ENCODE measurements at regions not wholly inside any gene's neighbourhood (a gene's known extent, or its start where the extent isn't known, plus 50 kb on each side); places are given as distances from the start of the nearest gene placed in this dataset.

DNA sequence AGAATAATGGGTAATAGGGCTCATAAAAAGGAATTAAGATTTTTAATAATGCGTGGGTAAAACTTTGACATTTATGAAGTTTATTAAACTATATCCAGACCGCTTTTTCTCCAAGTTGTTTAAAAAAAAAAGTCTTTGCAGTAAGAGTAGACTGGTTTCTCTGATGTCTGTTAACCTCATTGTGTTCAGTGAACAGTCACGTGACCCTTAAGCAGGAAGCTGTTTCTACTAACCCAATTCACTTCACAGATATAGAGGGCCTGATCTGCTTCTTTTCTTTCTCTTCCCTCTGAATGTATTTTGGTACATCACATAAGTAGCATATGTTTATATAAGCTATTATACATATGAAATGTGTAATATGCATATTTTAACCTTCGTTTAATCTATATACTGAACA lies 1011.3 kb upstream of the CELF4 start:
- H3K36me3 Mint-ChIP-seq (ENCODE audit: low read depth), result no peaks in the 10 kb centered on the region
- no peak overlapping the region for H3K4me3 ChIP-seq
- no peak overlapping the region for H2AFZ ChIP-seq
- no peaks in the 10 kb centered on the region; the same call in 1 of the 2 replicates for H3K4me1 ChIP-seq (ENCODE audit: insufficient read depth)
- no peak overlapping the region for H3K4me3 Mint-ChIP-seq
- H3K27me3 Mint-ChIP-seq (ENCODE audit: insufficient read depth, low read depth, poor library complexity), result no peaks in the 10 kb centered on the region
- no peaks in the 10 kb centered on the region for H3K36me3 ChIP-seq (ENCODE audit: insufficient read depth)
- no peaks in the 10 kb centered on the region for H3K9me3 Mint-ChIP-seq
- no peak overlapping the region for H3K27ac ChIP-seq (ENCODE audit: low read depth)
- TF ChIP-seq, protein P1, sequence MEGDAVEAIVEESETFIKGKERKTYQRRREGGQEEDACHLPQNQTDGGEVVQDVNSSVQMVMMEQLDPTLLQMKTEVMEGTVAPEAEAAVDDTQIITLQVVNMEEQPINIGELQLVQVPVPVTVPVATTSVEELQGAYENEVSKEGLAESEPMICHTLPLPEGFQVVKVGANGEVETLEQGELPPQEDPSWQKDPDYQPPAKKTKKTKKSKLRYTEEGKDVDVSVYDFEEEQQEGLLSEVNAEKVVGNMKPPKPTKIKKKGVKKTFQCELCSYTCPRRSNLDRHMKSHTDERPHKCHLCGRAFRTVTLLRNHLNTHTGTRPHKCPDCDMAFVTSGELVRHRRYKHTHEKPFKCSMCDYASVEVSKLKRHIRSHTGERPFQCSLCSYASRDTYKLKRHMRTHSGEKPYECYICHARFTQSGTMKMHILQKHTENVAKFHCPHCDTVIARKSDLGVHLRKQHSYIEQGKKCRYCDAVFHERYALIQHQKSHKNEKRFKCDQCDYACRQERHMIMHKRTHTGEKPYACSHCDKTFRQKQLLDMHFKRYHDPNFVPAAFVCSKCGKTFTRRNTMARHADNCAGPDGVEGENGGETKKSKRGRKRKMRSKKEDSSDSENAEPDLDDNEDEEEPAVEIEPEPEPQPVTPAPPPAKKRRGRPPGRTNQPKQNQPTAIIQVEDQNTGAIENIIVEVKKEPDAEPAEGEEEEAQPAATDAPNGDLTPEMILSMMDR (conservative IDR thresholded peaks at IDR 0.05; ENCODE audit: low read depth in 2 of 2), result no peak
- TF ChIP-seq EZH2phosphoT487 (IDR thresholded peaks at IDR 0.05; ENCODE audit: unreplicated experiment) (no peak), ZNF114 (CRISPR knock-in tag; IDR thresholded peaks at IDR 0.05) (no peak), JUNB (IDR thresholded peaks at IDR 0.05; ENCODE audit: unreplicated experiment) (no peak), ZNF331 (CRISPR knock-in tag; IDR thresholded peaks at IDR 0.05; ENCODE audit: low read depth) (no peak), ZNF462 (CRISPR knock-in tag; IDR thresholded peaks at IDR 0.05) (no peak), POLR2AphosphoS5 (IDR thresholded peaks at IDR 0.05; ENCODE audit: low read depth) (no peak), STAT1 (IDR thresholded peaks at IDR 0.05; ENCODE audit: unreplicated experiment) (no peak), NANOG (IDR thresholded peaks at IDR 0.05; ENCODE audit: borderline replicate concordance) (no peak)
- TF ChIP-seq, protein P2, sequence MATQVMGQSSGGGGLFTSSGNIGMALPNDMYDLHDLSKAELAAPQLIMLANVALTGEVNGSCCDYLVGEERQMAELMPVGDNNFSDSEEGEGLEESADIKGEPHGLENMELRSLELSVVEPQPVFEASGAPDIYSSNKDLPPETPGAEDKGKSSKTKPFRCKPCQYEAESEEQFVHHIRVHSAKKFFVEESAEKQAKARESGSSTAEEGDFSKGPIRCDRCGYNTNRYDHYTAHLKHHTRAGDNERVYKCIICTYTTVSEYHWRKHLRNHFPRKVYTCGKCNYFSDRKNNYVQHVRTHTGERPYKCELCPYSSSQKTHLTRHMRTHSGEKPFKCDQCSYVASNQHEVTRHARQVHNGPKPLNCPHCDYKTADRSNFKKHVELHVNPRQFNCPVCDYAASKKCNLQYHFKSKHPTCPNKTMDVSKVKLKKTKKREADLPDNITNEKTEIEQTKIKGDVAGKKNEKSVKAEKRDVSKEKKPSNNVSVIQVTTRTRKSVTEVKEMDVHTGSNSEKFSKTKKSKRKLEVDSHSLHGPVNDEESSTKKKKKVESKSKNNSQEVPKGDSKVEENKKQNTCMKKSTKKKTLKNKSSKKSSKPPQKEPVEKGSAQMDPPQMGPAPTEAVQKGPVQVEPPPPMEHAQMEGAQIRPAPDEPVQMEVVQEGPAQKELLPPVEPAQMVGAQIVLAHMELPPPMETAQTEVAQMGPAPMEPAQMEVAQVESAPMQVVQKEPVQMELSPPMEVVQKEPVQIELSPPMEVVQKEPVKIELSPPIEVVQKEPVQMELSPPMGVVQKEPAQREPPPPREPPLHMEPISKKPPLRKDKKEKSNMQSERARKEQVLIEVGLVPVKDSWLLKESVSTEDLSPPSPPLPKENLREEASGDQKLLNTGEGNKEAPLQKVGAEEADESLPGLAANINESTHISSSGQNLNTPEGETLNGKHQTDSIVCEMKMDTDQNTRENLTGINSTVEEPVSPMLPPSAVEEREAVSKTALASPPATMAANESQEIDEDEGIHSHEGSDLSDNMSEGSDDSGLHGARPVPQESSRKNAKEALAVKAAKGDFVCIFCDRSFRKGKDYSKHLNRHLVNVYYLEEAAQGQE (IDR thresholded peaks at IDR 0.05; ENCODE audit: unreplicated experiment), result no peak
- no peaks in the 10 kb centered on the region for H3F3A ChIP-seq (replicated peaks; ENCODE audit: low read depth)
- H3K27me3 ChIP-seq (ENCODE audit: insufficient read depth), result no peaks in the 10 kb centered on the region
- no peaks in the 10 kb centered on the region for H3K4me1 Mint-ChIP-seq
- H3K79me2 ChIP-seq (replicated peaks; ENCODE audit: insufficient read depth), result no peaks in the 10 kb centered on the region
- no peaks in the 10 kb centered on the region for H3K9me2 ChIP-seq (ENCODE audit: insufficient read depth)
- DNase-seq (ENCODE audit: low spot score) (no peak), ATAC-seq (no peak)
- H3K4me2 ChIP-seq, result no peak overlapping the region
- H3K27ac Mint-ChIP-seq, result no peak overlapping the region
- H4K20me1 ChIP-seq (replicated peaks; ENCODE audit: insufficient read depth), result no peaks in the 10 kb centered on the region

Data from GM23338 (cell line).